Prostate gland (tissue), 2 donors: ENCODE measurements at regions not wholly inside any gene's neighbourhood (a gene's known extent, or its start where the extent isn't known, plus 50 kb on each side); places are given as distances from the start of the nearest gene placed in this dataset.
"Not testable (repeated sequence)": the region's sequence is repeated elsewhere in the genome, so short reads cannot be mapped to it uniquely, and the experiment has no call there.

ENCODE experiments used
- DNase-seq: peaks from one replicate; pipeline ENCODE4 v3.0.0-alpha.2; 2019; ENCODE audit warnings: low spot score
- H3K27ac ChIP-seq, 2 donors: fragments of 200-600 bp; sonication (generic); 2 replicates each; pipeline ENCODE4 v1.5.1; 2017 to 2019
- H3K27me3 ChIP-seq: fragments of 200-600 bp; sonication (generic); replicated peaks from 2 replicates; pipeline ENCODE4 v1.5.1; 2019; ENCODE audit not compliant: insufficient read depth
- H3K36me3 ChIP-seq, 2 donors: fragments of 200-600 bp; sonication (generic); 1 replicate in 1 of 2; 2 replicates in 1 of 2; pipeline versions ENCODE4 v1.5.1 to v1.8.1; 2017 to 2019
- H3K4me1 ChIP-seq: fragments of 200-600 bp; sonication (generic); replicated peaks from 2 replicates; pipeline ENCODE4 v1.5.1; 2019
- H3K4me3 ChIP-seq, 2 donors: fragments of 200-600 bp; sonication (generic); 2 replicates each; pipeline ENCODE4 v1.5.1; 2017 to 2019
- H3K9me3 ChIP-seq: fragments of 200-600 bp; sonication (generic); 2 replicates; pipeline ENCODE4 v1.5.1; 2017
- POLR2A ChIP-seq: fragments of 450-650 bp; IDR thresholded peaks from one replicate; pipeline ENCODE4 v1.6.1; 2016; ENCODE audit warnings: antibody characterized with exemption, mild to moderate bottlenecking
- POLR2AphosphoS5 ChIP-seq: sonication (generic); formaldehyde crosslinking; IDR thresholded peaks from one replicate; pipeline ENCODE4 v1.6.1; 2017; ENCODE audit warnings: antibody characterized with exemption
- WGBS: methylation state at CpG from one replicate; pipeline ENCODE4 v1.1.5; 2018; 5-methylcytosine and 5-hydroxymethylcytosine counted together
- intact Hi-C: fragments of 100-400 bp; cut with DNase I; formaldehyde crosslinking; loops from one replicate; pipeline ENCODE4 v1.14.2; 2022
- TF ChIP-seq, protein P1 (sequence below), 4 experiments: fragments of 200-600 bp in 2 of 4; fragments of 450-650 bp in 2 of 4; sonication (generic) in 2 of 4; IDR thresholded peaks; 1 replicate in 3 of 4; 2 replicates in 1 of 4; pipeline ENCODE4 v1.5.1; 2016 to 2019; ENCODE audit warnings: antibody characterized with exemption in 4 of 4, mild to moderate bottlenecking in 2 of 4, moderate library complexity in 2 of 4

DNA sequence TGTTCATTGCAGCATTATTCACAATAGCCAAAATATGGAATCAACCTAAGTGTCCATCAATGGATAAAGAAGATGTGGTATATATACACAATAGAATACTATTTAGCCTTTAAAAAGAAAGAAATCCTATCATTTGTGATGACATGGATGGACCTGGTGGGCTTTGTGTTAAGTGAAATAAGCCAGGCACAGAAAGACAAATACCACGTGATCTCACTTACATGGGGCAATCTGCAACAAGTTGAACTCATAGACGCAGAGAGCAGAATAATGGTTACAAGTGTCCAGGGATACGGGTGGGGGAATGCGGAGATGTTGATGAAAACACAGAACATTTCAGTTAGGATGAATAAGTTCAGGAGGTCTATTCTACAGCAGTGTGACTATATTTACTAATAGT lies 66.4 kb upstream of the ALDH1B1 start:
- H3K27ac ChIP-seq: no peak overlapping the region
- no peaks in the 10 kb centered on the region for H3K27me3 ChIP-seq
- H3K4me3 ChIP-seq: no peak overlapping the region
- no peaks in the 10 kb centered on the region for H3K9me3 ChIP-seq
- intact Hi-C loops: no loop called here
- TF ChIP-seq, protein P1, sequence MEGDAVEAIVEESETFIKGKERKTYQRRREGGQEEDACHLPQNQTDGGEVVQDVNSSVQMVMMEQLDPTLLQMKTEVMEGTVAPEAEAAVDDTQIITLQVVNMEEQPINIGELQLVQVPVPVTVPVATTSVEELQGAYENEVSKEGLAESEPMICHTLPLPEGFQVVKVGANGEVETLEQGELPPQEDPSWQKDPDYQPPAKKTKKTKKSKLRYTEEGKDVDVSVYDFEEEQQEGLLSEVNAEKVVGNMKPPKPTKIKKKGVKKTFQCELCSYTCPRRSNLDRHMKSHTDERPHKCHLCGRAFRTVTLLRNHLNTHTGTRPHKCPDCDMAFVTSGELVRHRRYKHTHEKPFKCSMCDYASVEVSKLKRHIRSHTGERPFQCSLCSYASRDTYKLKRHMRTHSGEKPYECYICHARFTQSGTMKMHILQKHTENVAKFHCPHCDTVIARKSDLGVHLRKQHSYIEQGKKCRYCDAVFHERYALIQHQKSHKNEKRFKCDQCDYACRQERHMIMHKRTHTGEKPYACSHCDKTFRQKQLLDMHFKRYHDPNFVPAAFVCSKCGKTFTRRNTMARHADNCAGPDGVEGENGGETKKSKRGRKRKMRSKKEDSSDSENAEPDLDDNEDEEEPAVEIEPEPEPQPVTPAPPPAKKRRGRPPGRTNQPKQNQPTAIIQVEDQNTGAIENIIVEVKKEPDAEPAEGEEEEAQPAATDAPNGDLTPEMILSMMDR (IDR thresholded peaks at IDR 0.05): no peak
- no peak for TF ChIP-seq POLR2A
- TF ChIP-seq POLR2AphosphoS5: no peak
- no peak for DNase-seq
- H3K4me1 ChIP-seq: no peaks in the 10 kb centered on the region
- 95% methylated on average over 4 of the region's 4 CpGs for WGBS
- no peaks in the 10 kb centered on the region for H3K36me3 ChIP-seq

DNA sequence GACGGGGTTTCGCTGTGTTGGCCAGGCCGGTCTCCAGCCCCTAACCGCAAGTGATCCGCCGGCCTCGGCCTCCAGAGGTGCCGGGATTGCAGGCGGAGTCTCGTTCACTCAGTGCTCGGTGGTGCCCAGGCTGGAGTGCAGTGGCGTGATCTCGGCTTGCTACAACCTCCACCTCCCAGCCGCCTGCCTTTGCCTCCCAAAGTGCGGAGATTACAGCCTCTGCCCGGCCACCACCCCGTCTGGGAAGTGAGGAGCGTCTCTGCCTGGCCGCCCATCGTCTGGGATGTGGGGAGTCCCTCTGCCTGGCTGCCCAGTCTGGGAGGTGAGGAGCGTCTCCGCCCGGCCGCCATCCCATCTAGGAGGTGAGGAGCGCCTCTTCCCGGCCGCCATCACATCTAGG lies 68.3 kb upstream of the ALDH1B1 start:
- not testable (repeated sequence) for H3K27me3 ChIP-seq

DNA sequence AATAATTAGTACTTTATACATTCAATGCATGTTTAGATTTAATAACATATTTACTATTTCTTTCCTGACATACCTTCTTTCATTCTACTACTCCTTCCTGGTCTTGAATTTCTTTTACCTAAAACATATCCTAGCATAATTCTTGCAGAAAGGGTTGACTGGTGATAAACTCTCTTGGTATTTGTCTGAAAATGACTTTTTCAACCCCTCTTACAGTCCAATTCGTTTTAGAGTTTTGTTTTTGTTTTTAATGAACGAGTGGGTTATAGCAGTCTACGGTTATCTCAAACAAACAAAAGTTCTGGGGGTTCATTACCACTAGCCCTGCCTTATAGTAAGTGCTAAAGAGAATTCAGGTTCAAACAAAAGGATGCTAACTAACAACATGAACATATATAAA lies 69.6 kb upstream of the ALDH1B1 start:
- Histone ChIP-seq H3K27me3 (no peaks in the 10 kb centered on the region), H3K4me1 (no peaks in the 10 kb centered on the region), H3K4me3 (no peak overlapping the region), H3K27ac (no peak overlapping the region), H3K36me3 (no peaks in the 10 kb centered on the region), H3K9me3 (no peaks in the 10 kb centered on the region)
- no peak for TF ChIP-seq POLR2A
- TF ChIP-seq, protein P1 (IDR thresholded peaks at IDR 0.05): no peak
- no peak for TF ChIP-seq POLR2AphosphoS5
- no peak for DNase-seq
- intact Hi-C loops: no loop called here
- 87% methylated on average over 3 of the region's 3 CpGs for WGBS

More for the DNA sequence above, 68.3 kb upstream of the ALDH1B1 start:
- H3K36me3 ChIP-seq, DNase-seq, H3K4me3 ChIP-seq, H3K4me1 ChIP-seq, H3K9me3 ChIP-seq, intact Hi-C loops, H3K27ac ChIP-seq: not testable (repeated sequence)
- 97% methylated on average over 26 of the region's 27 CpGs for WGBS

DNA sequence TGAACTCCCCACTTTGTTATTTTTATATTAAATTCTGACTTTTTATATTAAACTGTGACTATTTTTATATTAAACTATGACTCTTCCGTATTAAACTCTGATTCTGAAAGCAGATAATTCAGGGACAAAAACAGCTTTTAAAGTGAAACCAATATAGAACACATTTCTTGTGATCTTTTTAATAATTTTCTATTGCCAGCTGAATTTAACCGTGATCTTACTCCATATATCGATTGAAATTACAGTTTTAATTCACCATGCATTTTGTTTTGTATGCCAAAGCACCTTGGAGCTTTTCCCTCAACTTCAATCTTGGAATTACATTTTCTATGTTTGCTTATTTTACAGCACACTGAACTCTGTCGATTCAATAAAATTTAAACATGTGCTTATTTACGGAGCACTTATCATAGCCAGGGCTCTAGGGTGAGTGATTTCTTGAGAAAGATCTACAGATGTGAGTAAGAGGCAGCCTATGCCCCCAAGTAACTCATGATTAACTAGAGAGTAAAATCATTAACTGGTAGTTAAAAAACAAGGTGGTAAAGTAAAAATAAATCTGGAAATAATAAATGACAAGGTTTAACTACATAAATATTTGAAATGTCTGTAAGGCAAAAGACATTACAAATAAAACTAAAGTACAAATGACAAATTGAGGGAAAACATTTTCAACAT lies 72.9 kb upstream of the ALDH1B1 start:
- H3K27ac ChIP-seq: peak overlapping the region; percentile 12 to 17
- no peaks in the 10 kb centered on the region for H3K4me1 ChIP-seq
- intact Hi-C loops: no loop called here

DNA sequence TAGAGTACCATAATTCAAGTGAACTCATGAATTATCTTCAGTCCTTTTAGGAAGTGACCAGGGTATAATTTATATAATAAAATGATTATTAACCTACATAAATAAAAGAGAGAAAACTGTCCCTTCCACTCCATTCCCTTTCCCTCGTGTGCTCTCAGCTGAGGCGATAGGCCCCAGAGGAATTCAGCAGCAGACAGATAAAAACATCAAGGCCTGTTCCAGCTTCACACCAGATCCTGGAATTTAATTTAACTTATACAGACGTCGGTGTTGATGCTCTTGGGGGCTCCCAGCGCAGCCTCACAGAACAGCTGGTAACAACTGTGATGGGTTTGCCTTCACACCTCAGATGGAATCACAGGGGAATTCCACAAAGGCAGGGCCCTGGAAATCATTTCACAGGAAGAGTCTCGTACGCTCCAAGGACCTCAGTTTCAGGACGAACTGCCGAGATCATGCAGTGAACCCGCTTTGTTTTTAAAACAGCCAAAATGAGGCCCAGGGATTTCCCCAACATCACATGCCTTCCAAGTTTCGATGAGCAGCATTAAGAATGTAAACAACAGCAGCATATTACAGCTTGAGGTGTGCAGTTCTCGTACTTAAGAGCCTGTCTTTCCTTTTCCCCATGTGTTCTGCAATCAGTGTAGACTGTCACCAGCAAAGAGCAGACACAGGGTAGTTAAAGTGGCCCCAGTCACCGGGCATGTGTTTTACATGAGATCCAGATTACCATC lies 73.6 kb upstream of the ALDH1B1 start:
- no peaks in the 10 kb centered on the region for H3K9me3 ChIP-seq
- DNase-seq: no peak
- H3K36me3 ChIP-seq: no peaks in the 10 kb centered on the region
- no peaks in the 10 kb centered on the region for H3K4me1 ChIP-seq
- intact Hi-C loops: no loop called here
- no peaks in the 10 kb centered on the region for H3K27me3 ChIP-seq
- H3K27ac ChIP-seq: peak overlapping the region; percentile 12 to 17
- TF ChIP-seq, protein P1 (IDR thresholded peaks at IDR 0.05): no peak
- peak; percentile 37 for TF ChIP-seq POLR2AphosphoS5
- no peak for TF ChIP-seq POLR2A
- 18% methylated on average over 13 of the region's 13 CpGs for WGBS
- H3K4me3 ChIP-seq: no peak overlapping the region

More for the DNA sequence above, 72.9 kb upstream of the ALDH1B1 start:
- TF ChIP-seq, protein P1 (IDR thresholded peaks at IDR 0.05): no peak
- no peak for TF ChIP-seq POLR2AphosphoS5
- TF ChIP-seq POLR2A: no peak
- Histone ChIP-seq H3K4me3 (no peak overlapping the region), H3K27me3 (no peaks in the 10 kb centered on the region), H3K36me3 (no peaks in the 10 kb centered on the region), H3K9me3 (no peaks in the 10 kb centered on the region)
- WGBS: 15% methylated on average over 5 of the region's 5 CpGs
- DNase-seq: no peak
